Activated CD4-positive, alpha-beta T cell treated with anti-CD3 and anti-CD28 coated beads for 36 hours (primary cell): ENCODE measurements at regions not wholly inside any gene's neighbourhood (a gene's known extent, or its start where the extent isn't known, plus 50 kb on each side); places are given as distances from the start of the nearest gene placed in this dataset.

Experiments
- ATAC-seq: fragments of 200-7000 bp; cut with Tn5 transposase; one replicate; pipeline ENCODE4 v1.10.0; 2021; ENCODE audit warnings: mild to moderate bottlenecking, moderate library complexity
- CTCF ChIA-PET: fragments of 350-600 bp; sonication (Branson Sonifier 250); formaldehyde crosslinking; loops from one replicate; lab custom pipeline; 2021; ENCODE audit warnings: antibody characterized with exemption; lab: Charles Lee
- POLR2A ChIA-PET: fragments of 350-600 bp; sonication (Branson Sonifier 250); formaldehyde crosslinking; loops from one replicate; lab custom pipeline; 2021; ENCODE audit warnings: antibody characterized with exemption, inconsistent platforms; lab: Charles Lee
- DNase-seq: peaks from one replicate; pipeline ENCODE4 v3.0.0-alpha.2; 2020
- H3K27ac Mint-ChIP-seq: one replicate; pipeline ENCODE4 v1.8.0; 2021; ENCODE audit warnings: mixed read lengths
- H3K27me3 Mint-ChIP-seq: one replicate; pipeline ENCODE4 v1.8.0; 2021; ENCODE audit warnings: mixed read lengths
- H3K36me3 Mint-ChIP-seq: one replicate; pipeline ENCODE4 v1.8.0; 2021; ENCODE audit warnings: low read depth, mixed read lengths
- H3K4me1 Mint-ChIP-seq: one replicate; pipeline ENCODE4 v1.8.0; 2021; ENCODE audit warnings: mixed read lengths
- H3K4me3 Mint-ChIP-seq: one replicate; pipeline ENCODE4 v1.8.0; 2021; ENCODE audit warnings: mild to moderate bottlenecking, moderate library complexity, mixed read lengths
- H3K9me3 Mint-ChIP-seq: one replicate; pipeline ENCODE4 v1.8.0; 2021; ENCODE audit warnings: low read depth, mixed read lengths
- intact Hi-C, 2 experiments: fragments of 100-400 bp; cut with DNase I in 1 of 2; cut with micrococcal nuclease in 1 of 2; formaldehyde crosslinking; loops; one replicate each; pipeline versions ENCODE4 v1.14.2 to v1.15.1; 2022 to 2024; cut with DNase I, micrococcal nuclease

DNA sequence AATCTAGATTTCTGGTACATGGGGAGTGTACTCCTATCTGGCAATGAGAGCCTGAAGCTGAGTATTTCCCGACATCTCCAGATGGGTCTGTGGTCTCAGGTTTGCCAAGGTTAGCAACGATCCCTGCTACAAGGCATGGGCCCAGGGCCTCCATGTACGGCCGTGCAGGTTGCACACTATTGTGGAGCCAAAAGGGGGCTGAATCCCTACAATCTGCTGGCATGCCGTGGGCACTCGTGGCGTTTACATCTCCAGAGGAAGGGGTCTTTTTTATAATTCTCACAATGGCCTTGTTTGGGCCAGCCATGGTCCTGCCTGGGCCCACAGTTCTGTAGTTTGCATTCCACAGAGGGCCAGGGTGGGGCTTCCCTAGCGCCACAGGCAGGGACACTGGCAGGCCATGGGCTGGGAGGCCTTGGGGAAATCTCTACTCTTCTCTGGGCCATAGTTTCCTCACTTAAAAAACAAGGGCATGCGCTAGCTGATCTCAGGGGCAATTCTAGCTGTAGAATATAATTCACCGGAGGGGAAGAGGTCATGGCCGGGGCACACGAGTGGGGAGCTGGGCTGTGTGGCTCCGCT is 68.9 kb upstream of the TLE3 start:
- POLR2A ChIA-PET: no interaction called here
- Mint-ChIP-seq H3K4me1 (no peaks in the 10 kb centered on the region), H3K4me3 (no peak overlapping the region), H3K36me3 (no peaks in the 10 kb centered on the region), H3K27ac (no peak overlapping the region), H3K9me3 (no peaks in the 10 kb centered on the region), H3K27me3 (peaks cover 2% of the 10 kb centered on the region)
- ATAC-seq (no peak), DNase-seq (no peak)
- CTCF ChIA-PET: no interaction called here
- intact Hi-C loops: no loop called here

GRCh38 chr15:70165716-70166284 is 68.1 kb upstream of the TLE3 start:
- CTCF ChIA-PET: no interaction called here

GRCh38 chr15:70164910-70165715 is 67.4 kb upstream of the TLE3 start:
- no peaks in the 10 kb centered on the region for H3K36me3 Mint-ChIP-seq
- intact Hi-C loops: no loop called here
- peaks cover 2% of the 10 kb centered on the region for H3K27me3 Mint-ChIP-seq
- no peak overlapping the region for H3K27ac Mint-ChIP-seq
- DNase-seq (no peak), ATAC-seq (no peak)
- CTCF ChIA-PET: interaction anchor here (0.6 kb wide), 1 partner anchor 271 kb away, joined by 3 read pairs; no protein-coding TSS in a partner anchor
- H3K4me1 Mint-ChIP-seq: no peaks in the 10 kb centered on the region
- H3K9me3 Mint-ChIP-seq: no peaks in the 10 kb centered on the region
- POLR2A ChIA-PET: no interaction called here
- H3K4me3 Mint-ChIP-seq: no peak overlapping the region

More at GRCh38 chr15:70165716-70166284, 68.1 kb upstream of the TLE3 start:
- Mint-ChIP-seq H3K9me3 (no peaks in the 10 kb centered on the region), H3K4me3 (no peak overlapping the region), H3K27me3 (peaks cover 2% of the 10 kb centered on the region), H3K27ac (no peak overlapping the region), H3K36me3 (no peaks in the 10 kb centered on the region), H3K4me1 (no peaks in the 10 kb centered on the region)
- intact Hi-C loops: no loop called here
- DNase-seq (no peak), ATAC-seq (no peak)
- POLR2A ChIA-PET: no interaction called here

DNA sequence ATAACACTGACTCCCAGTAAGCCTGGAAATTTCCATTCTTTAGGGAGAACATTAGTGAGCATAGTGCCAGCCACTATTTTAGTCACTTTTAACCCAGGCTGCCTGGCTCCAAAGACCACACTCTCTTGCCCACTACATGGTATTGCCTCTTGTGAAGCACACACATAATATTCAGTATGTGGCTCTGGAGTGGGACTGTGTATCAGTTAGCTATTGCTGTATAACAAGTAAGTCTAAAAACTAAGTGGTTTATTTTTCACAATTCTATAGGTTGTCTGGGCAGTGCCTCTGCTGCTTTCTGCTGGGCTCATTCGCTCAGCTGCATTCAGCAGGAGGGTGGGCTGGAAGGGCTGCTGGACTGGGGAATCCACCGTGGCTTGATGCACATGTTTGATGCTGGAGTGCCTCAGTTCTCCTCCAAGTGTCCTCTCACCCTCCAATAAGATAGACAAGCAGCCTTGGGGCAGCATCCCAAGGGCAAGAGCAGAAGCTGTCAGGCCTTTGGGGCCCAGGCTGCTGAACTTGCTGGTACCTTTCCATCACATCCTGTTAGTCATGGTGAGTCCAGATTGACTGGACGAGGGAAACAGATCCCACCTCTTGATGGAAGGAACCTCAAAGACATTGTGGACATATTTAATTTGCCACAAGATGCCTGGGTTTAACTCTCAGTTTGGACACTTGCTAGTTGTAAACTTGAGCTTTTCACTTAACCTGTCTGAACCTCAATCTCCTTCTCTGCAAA is 66.6 kb upstream of the TLE3 start:
- Mint-ChIP-seq H3K36me3 (no peaks in the 10 kb centered on the region), H3K9me3 (no peaks in the 10 kb centered on the region), H3K27me3 (peaks cover 4% of the 10 kb centered on the region), H3K27ac (no peak overlapping the region), H3K4me1 (no peaks in the 10 kb centered on the region), H3K4me3 (no peak overlapping the region)
- ChIA-PET POLR2A (no interaction called here), CTCF (interaction anchor here (0.6 to 1.4 kb wide), 2 partner anchors 20 to 272 kb away, joined by 3 read pairs; no protein-coding TSS in a partner anchor)
- ATAC-seq (no peak), DNase-seq (no peak)
- intact Hi-C loops: no loop called here

DNA sequence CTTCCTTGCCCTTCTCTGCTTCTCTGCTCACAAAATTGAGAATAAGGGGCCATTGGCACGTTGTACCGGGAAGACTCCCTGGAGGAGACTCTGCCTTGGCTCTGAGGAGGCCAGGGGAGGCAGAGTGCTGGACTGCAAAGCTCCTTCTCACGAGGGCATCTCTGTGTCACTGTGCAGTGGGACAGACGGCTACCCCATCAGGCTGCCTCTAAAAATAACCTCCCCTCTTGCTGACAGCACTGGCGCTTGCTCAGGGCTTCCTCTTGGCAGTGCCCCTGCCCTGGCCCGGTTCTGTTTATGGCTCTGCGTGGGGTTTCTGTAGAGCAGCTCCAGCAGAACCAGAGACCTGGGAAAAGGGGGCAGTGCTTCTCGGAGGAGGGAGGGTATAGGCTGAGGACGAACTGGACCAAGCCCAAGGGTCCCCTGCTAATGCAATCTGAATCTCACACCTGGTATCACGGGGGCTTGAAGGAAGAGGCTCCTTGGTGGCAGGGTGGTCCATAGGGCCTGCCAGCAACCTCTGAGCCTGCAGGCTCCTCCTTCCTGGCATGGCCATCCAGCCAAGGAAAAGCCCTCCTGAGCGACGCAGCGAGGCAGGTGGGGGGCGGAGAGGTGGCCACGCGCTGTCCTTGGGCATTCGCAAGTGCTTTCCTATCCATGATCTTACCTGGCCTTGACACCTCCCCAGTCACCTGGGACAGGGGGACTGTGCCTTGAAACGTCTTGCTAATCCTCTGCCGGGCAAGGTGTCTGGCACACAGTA is 63.3 kb upstream of the TLE3 start:
- Mint-ChIP-seq H3K36me3 (no peaks in the 10 kb centered on the region), H3K9me3 (no peaks in the 10 kb centered on the region), H3K4me3 (no peak overlapping the region), H3K4me1 (no peaks in the 10 kb centered on the region), H3K27me3 (peaks cover 8% of the 10 kb centered on the region), H3K27ac (no peak overlapping the region)
- intact Hi-C loops: no loop called here
- POLR2A ChIA-PET: no interaction called here
- no peak for DNase-seq
- ATAC-seq: no peak
- CTCF ChIA-PET: interaction anchor here (0.6 kb wide), 1 partner anchor 174 kb away, joined by 3 read pairs; no protein-coding TSS in a partner anchor

- no peak for ATAC-seq
- ChIA-PET POLR2A (no interaction called here), CTCF (no interaction called here)
- Mint-ChIP-seq H3K27me3 (peaks cover 8% of the 10 kb centered on the region), H3K4me1 (no peaks in the 10 kb centered on the region), H3K9me3 (no peaks in the 10 kb centered on the region), H3K27ac (no peak overlapping the region), H3K4me3 (no peak overlapping the region), H3K36me3 (no peaks in the 10 kb centered on the region)
- DNase-seq: no peak
- intact Hi-C loops: no loop called here
Observed at GRCh38 chr15:70160267-70160666, 62.5 kb upstream of the TLE3 start.

GRCh38 chr15:70159713-70160009 is 61.9 kb upstream of the TLE3 start:
- Mint-ChIP-seq H3K9me3 (no peaks in the 10 kb centered on the region), H3K36me3 (no peaks in the 10 kb centered on the region), H3K27ac (no peak overlapping the region), H3K4me3 (no peak overlapping the region), H3K27me3 (peaks cover 8% of the 10 kb centered on the region), H3K4me1 (no peaks in the 10 kb centered on the region)
- CTCF ChIA-PET: no interaction called here
- no peak for DNase-seq
- no peak for ATAC-seq
- POLR2A ChIA-PET: no interaction called here
- intact Hi-C loops: no loop called here

DNA sequence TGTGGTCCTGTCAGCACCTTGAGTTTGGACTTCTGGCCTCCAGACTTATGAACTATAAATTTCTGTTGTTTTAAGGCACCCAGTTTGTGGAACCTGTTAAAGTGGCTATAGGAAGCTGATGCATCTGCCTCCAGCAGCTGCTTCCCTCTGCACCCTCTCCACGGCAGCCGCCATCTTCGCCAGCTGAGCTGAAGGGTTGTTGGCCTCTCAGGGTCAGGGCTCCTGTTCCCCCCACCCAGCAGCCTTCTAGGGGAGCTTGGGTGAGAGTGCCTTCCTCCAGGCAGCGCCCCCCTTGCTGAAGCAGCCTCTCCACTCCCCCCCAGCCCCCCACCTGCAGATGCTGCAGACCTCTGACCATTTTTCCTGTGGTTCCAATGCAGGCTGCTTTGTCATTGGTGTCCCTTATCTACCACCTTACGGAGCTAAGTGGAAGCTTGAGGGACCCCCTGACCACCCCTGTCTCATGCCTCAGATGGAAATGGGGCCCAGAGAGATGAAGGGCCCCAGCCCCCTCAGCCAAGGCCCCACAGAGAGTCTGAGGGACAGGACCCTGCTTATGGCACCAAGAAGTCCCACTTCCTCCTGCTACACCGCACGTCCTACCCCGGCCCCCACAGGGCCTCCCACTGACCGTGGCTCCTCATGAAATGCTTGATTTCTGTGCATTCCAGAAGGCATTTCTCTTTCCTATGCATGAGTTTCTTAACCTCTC is 61.4 kb upstream of the TLE3 start:
- ChIA-PET CTCF (interaction anchor here (0.7 kb wide), 1 partner anchor 563 kb away, joined by 3 read pairs; no protein-coding TSS in a partner anchor), POLR2A (no interaction called here)
- H3K9me3 Mint-ChIP-seq: no peaks in the 10 kb centered on the region
- H3K27ac Mint-ChIP-seq: no peak overlapping the region
- no peak for ATAC-seq
- H3K27me3 Mint-ChIP-seq: peaks cover 8% of the 10 kb centered on the region
- intact Hi-C loops: no loop called here
- no peak overlapping the region for H3K4me3 Mint-ChIP-seq
- H3K36me3 Mint-ChIP-seq: no peaks in the 10 kb centered on the region
- no peaks in the 10 kb centered on the region for H3K4me1 Mint-ChIP-seq
- no peak for DNase-seq

GRCh38 chr15:70158309-70159000 is 60.7 kb upstream of the TLE3 start:
- H3K9me3 Mint-ChIP-seq: no peaks in the 10 kb centered on the region
- peaks cover 8% of the 10 kb centered on the region for H3K27me3 Mint-ChIP-seq
- CTCF ChIA-PET: interaction anchor here (0.7 kb wide), 1 partner anchor 562 kb away, joined by 3 read pairs; no protein-coding TSS in a partner anchor
- no peaks in the 10 kb centered on the region for H3K36me3 Mint-ChIP-seq
- DNase-seq (no peak), ATAC-seq (no peak)
- POLR2A ChIA-PET: no interaction called here
- intact Hi-C loops: no loop called here
- no peak overlapping the region for H3K27ac Mint-ChIP-seq
- H3K4me3 Mint-ChIP-seq: no peak overlapping the region
- no peaks in the 10 kb centered on the region for H3K4me1 Mint-ChIP-seq

GRCh38 chr15:70156671-70157271 is 59.1 kb upstream of the TLE3 start:
- no peaks in the 10 kb centered on the region for H3K9me3 Mint-ChIP-seq
- POLR2A ChIA-PET: no interaction called here
- no peak overlapping the region for H3K27ac Mint-ChIP-seq
- no peak for ATAC-seq
- no peaks in the 10 kb centered on the region for H3K4me1 Mint-ChIP-seq
- intact Hi-C loops: no loop called here
- peaks cover 6% of the 10 kb centered on the region for H3K27me3 Mint-ChIP-seq
- H3K4me3 Mint-ChIP-seq: no peak overlapping the region
- DNase-seq: no peak
- H3K36me3 Mint-ChIP-seq: no peaks in the 10 kb centered on the region
- CTCF ChIA-PET: interaction anchor here (0.6 kb wide), 1 partner anchor 54 kb away, joined by 4 read pairs; no protein-coding TSS in a partner anchor
